AG10803 (cell line): ENCODE measurements at regions not wholly inside any gene's neighbourhood (a gene's known extent, or its start where the extent isn't known, plus 50 kb on each side); places are given as distances from the start of the nearest gene placed in this dataset.

Experiments used
- DNase-seq: peaks from one replicate; pipeline ENCODE4 v3.0.0; 2010; ENCODE audit warnings: low read depth
- H3K4me3 ChIP-seq: 2 replicates; pipeline ENCODE4 v1.5.1; 2011; ENCODE audit warnings: mild to moderate bottlenecking, low read length, control low read depth
- CTCF ChIP-seq: conservative IDR thresholded peaks from 2 replicates; pipeline ENCODE4 v1.5.1; 2011; ENCODE audit warnings: mild to moderate bottlenecking, low read length, control low read depth, inconsistent platforms

- DNase-seq, result no peak
- no peak for TF ChIP-seq CTCF
- H3K4me3 ChIP-seq, result no peak overlapping the region
Observed at GRCh38 chr20:39431091-39431880, 469.1 kb downstream of the DHX35 start.

GRCh38 chr20:39429726-39430125, 467.6 kb downstream of the DHX35 start:
- TF ChIP-seq CTCF, result peak; percentile 9; the same call in 1 of the 2 replicates
- H3K4me3 ChIP-seq, result no peak overlapping the region
- no peak for DNase-seq

- H3K4me3 ChIP-seq, result no peak overlapping the region
- DNase-seq, result no peak
- TF ChIP-seq CTCF, result no peak
Observed at GRCh38 chr20:39424962-39425678, 463.0 kb downstream of the DHX35 start.

GRCh38 chr20:39421571-39422105, 459.5 kb downstream of the DHX35 start:
- no peak for DNase-seq
- TF ChIP-seq CTCF, result no peak
- no peak overlapping the region for H3K4me3 ChIP-seq

- DNase-seq, result no peak
- H3K4me3 ChIP-seq, result no peak overlapping the region
- no peak for TF ChIP-seq CTCF
Observed at GRCh38 chr20:39412091-39412490, 449.9 kb downstream of the DHX35 start.

- DNase-seq, result no peak
- TF ChIP-seq CTCF, result no peak
- H3K4me3 ChIP-seq, result no peak overlapping the region
Observed at GRCh38 chr20:39399463-39399862, 437.3 kb downstream of the DHX35 start.
